ENCODE measurements at regions not wholly inside any gene's neighbourhood (a gene's known extent, or its start where the extent isn't known, plus 50 kb on each side); places are given as distances from the start of the nearest gene placed in this dataset.

- H3K9me3 ChIP-seq (ENCODE audit: control insufficient read depth in 2 of 2, low read length in 2 of 2) = no peaks in the 10 kb centered on the region
- H3K27me3 ChIP-seq (ENCODE audit: control insufficient read depth in 1 of 2, insufficient read depth in 2 of 2, low read length in 2 of 2) = no peaks in the 10 kb centered on the region
- H3K4me3 ChIP-seq (ENCODE audit: low read length in 2 of 2) = no peak overlapping the region
- no peak overlapping the region for H3K27ac ChIP-seq (ENCODE audit: low read length)
- H3K9ac ChIP-seq (ENCODE audit: low read length in 2 of 2) = no peak overlapping the region
- H3K4me1 ChIP-seq (ENCODE audit: control insufficient read depth, insufficient read depth, low read length) = no peaks in the 10 kb centered on the region
- H3K36me3 ChIP-seq (ENCODE audit: control insufficient read depth in 2 of 2, insufficient read depth in 2 of 2, low read length in 2 of 2) = no peaks in the 10 kb centered on the region
Observed at GRCh38 chr10:10213237-10213636, 804.4 kb upstream of the CELF2 start.

GRCh38 chr10:10222304-10222841 is 795.3 kb upstream of the CELF2 start:
- no peaks in the 10 kb centered on the region for H3K4me1 ChIP-seq (ENCODE audit: control insufficient read depth, insufficient read depth, low read length)
- H3K9me3 ChIP-seq (ENCODE audit: control insufficient read depth in 2 of 2, low read length in 2 of 2) = no peaks in the 10 kb centered on the region
- H3K27ac ChIP-seq (ENCODE audit: low read length) = no peak overlapping the region
- no peaks in the 10 kb centered on the region for H3K27me3 ChIP-seq (ENCODE audit: control insufficient read depth in 1 of 2, insufficient read depth in 2 of 2, low read length in 2 of 2)
- no peak overlapping the region for H3K4me3 ChIP-seq (ENCODE audit: low read length in 2 of 2)
- H3K36me3 ChIP-seq (ENCODE audit: control insufficient read depth in 2 of 2, insufficient read depth in 2 of 2, low read length in 2 of 2) = no peaks in the 10 kb centered on the region
- H3K9ac ChIP-seq (ENCODE audit: low read length in 2 of 2) = no peak overlapping the region

- no peaks in the 10 kb centered on the region for H3K4me1 ChIP-seq (ENCODE audit: control insufficient read depth, insufficient read depth, low read length)
- H3K9me3 ChIP-seq (ENCODE audit: control insufficient read depth in 2 of 2, low read length in 2 of 2) = no peaks in the 10 kb centered on the region
- H3K9ac ChIP-seq (ENCODE audit: low read length in 2 of 2) = no peak overlapping the region
- no peak overlapping the region for H3K27ac ChIP-seq (ENCODE audit: low read length)
- H3K4me3 ChIP-seq (ENCODE audit: low read length in 2 of 2) = no peak overlapping the region
- H3K36me3 ChIP-seq (ENCODE audit: control insufficient read depth in 2 of 2, insufficient read depth in 2 of 2, low read length in 2 of 2) = no peaks in the 10 kb centered on the region
- H3K27me3 ChIP-seq (ENCODE audit: control insufficient read depth in 1 of 2, insufficient read depth in 2 of 2, low read length in 2 of 2) = no peaks in the 10 kb centered on the region
Observed at GRCh38 chr10:10223131-10223530, 794.5 kb upstream of the CELF2 start.

- H3K9ac ChIP-seq (ENCODE audit: low read length in 2 of 2) = no peak overlapping the region
- H3K36me3 ChIP-seq (ENCODE audit: control insufficient read depth in 2 of 2, insufficient read depth in 2 of 2, low read length in 2 of 2) = no peaks in the 10 kb centered on the region
- H3K9me3 ChIP-seq (ENCODE audit: control insufficient read depth in 2 of 2, low read length in 2 of 2) = no peaks in the 10 kb centered on the region
- H3K4me1 ChIP-seq (ENCODE audit: control insufficient read depth, insufficient read depth, low read length) = no peaks in the 10 kb centered on the region
- H3K4me3 ChIP-seq (ENCODE audit: low read length in 2 of 2) = no peak overlapping the region
- H3K27me3 ChIP-seq (ENCODE audit: control insufficient read depth in 1 of 2, insufficient read depth in 2 of 2, low read length in 2 of 2) = no peaks in the 10 kb centered on the region
- H3K27ac ChIP-seq (ENCODE audit: low read length) = no peak overlapping the region
Observed at GRCh38 chr10:10225136-10225676, 792.5 kb upstream of the CELF2 start.

- Histone ChIP-seq H3K4me1 (ENCODE audit: control insufficient read depth, insufficient read depth, low read length) (no peaks in the 10 kb centered on the region), H3K9me3 (ENCODE audit: control insufficient read depth in 2 of 2, low read length in 2 of 2) (no peaks in the 10 kb centered on the region), H3K36me3 (ENCODE audit: control insufficient read depth in 2 of 2, insufficient read depth in 2 of 2, low read length in 2 of 2) (no peaks in the 10 kb centered on the region), H3K27ac (ENCODE audit: low read length) (no peak overlapping the region), H3K9ac (ENCODE audit: low read length in 2 of 2) (no peak overlapping the region), H3K4me3 (ENCODE audit: low read length in 2 of 2) (no peak overlapping the region), H3K27me3 (ENCODE audit: control insufficient read depth in 1 of 2, insufficient read depth in 2 of 2, low read length in 2 of 2) (no peaks in the 10 kb centered on the region)
Observed at GRCh38 chr10:10233229-10233628, 784.4 kb upstream of the CELF2 start.

GRCh38 chr10:10235003-10235402 is 782.7 kb upstream of the CELF2 start:
- H3K9ac ChIP-seq (ENCODE audit: low read length in 2 of 2) = no peak overlapping the region

GRCh38 chr10:10247585-10247984 is 770.1 kb upstream of the CELF2 start:
- H3K9me3 ChIP-seq (ENCODE audit: control insufficient read depth in 2 of 2, low read length in 2 of 2) = no peaks in the 10 kb centered on the region
- H3K4me3 ChIP-seq (ENCODE audit: low read length in 2 of 2) = no peak overlapping the region
- no peaks in the 10 kb centered on the region for H3K4me1 ChIP-seq (ENCODE audit: control insufficient read depth, insufficient read depth, low read length)
- no peak overlapping the region for H3K9ac ChIP-seq (ENCODE audit: low read length in 2 of 2)
- H3K27ac ChIP-seq (ENCODE audit: low read length) = no peak overlapping the region
- no peaks in the 10 kb centered on the region for H3K36me3 ChIP-seq (ENCODE audit: control insufficient read depth in 2 of 2, insufficient read depth in 2 of 2, low read length in 2 of 2)
- no peaks in the 10 kb centered on the region for H3K27me3 ChIP-seq (ENCODE audit: control insufficient read depth in 1 of 2, insufficient read depth in 2 of 2, low read length in 2 of 2)

More at GRCh38 chr10:10235003-10235402, 782.7 kb upstream of the CELF2 start:
- Histone ChIP-seq H3K27ac (ENCODE audit: low read length) (no peak overlapping the region), H3K4me3 (ENCODE audit: low read length in 2 of 2) (no peak overlapping the region), H3K27me3 (ENCODE audit: control insufficient read depth in 1 of 2, insufficient read depth in 2 of 2, low read length in 2 of 2) (no peaks in the 10 kb centered on the region), H3K9me3 (ENCODE audit: control insufficient read depth in 2 of 2, low read length in 2 of 2) (no peaks in the 10 kb centered on the region), H3K36me3 (ENCODE audit: control insufficient read depth in 2 of 2, insufficient read depth in 2 of 2, low read length in 2 of 2) (no peaks in the 10 kb centered on the region), H3K4me1 (ENCODE audit: control insufficient read depth, insufficient read depth, low read length) (no peaks in the 10 kb centered on the region)

- Histone ChIP-seq H3K27me3 (ENCODE audit: control insufficient read depth in 1 of 2, insufficient read depth in 2 of 2, low read length in 2 of 2) (no peaks in the 10 kb centered on the region), H3K36me3 (ENCODE audit: control insufficient read depth in 2 of 2, insufficient read depth in 2 of 2, low read length in 2 of 2) (no peaks in the 10 kb centered on the region), H3K9ac (ENCODE audit: low read length in 2 of 2) (no peak overlapping the region), H3K4me3 (ENCODE audit: low read length in 2 of 2) (no peak overlapping the region), H3K4me1 (ENCODE audit: control insufficient read depth, insufficient read depth, low read length) (no peaks in the 10 kb centered on the region), H3K27ac (ENCODE audit: low read length) (no peak overlapping the region), H3K9me3 (ENCODE audit: control insufficient read depth in 2 of 2, low read length in 2 of 2) (peaks cover 4% of the 10 kb centered on the region in 2 donors)
Observed at GRCh38 chr10:10256860-10257259, 760.8 kb upstream of the CELF2 start.

- Histone ChIP-seq H3K27ac (ENCODE audit: low read length) (no peak overlapping the region), H3K9me3 (ENCODE audit: control insufficient read depth in 2 of 2, low read length in 2 of 2) (peaks cover 4% of the 10 kb centered on the region in 2 donors), H3K36me3 (ENCODE audit: control insufficient read depth in 2 of 2, insufficient read depth in 2 of 2, low read length in 2 of 2) (no peaks in the 10 kb centered on the region), H3K9ac (ENCODE audit: low read length in 2 of 2) (no peak overlapping the region), H3K4me1 (ENCODE audit: control insufficient read depth, insufficient read depth, low read length) (no peaks in the 10 kb centered on the region), H3K27me3 (ENCODE audit: control insufficient read depth in 1 of 2, insufficient read depth in 2 of 2, low read length in 2 of 2) (no peaks in the 10 kb centered on the region), H3K4me3 (ENCODE audit: low read length in 2 of 2) (no peak overlapping the region)
Observed at GRCh38 chr10:10259013-10259412, 758.7 kb upstream of the CELF2 start.

GRCh38 chr10:10270126-10271050 is 747.3 kb upstream of the CELF2 start:
- no peaks in the 10 kb centered on the region for H3K27me3 ChIP-seq (ENCODE audit: control insufficient read depth in 1 of 2, insufficient read depth in 2 of 2, low read length in 2 of 2)
- H3K9me3 ChIP-seq (ENCODE audit: control insufficient read depth in 2 of 2, low read length in 2 of 2) = no peaks in the 10 kb centered on the region
- H3K9ac ChIP-seq (ENCODE audit: low read length in 2 of 2) = no peak overlapping the region
- no peaks in the 10 kb centered on the region for H3K36me3 ChIP-seq (ENCODE audit: control insufficient read depth in 2 of 2, insufficient read depth in 2 of 2, low read length in 2 of 2)
- H3K4me1 ChIP-seq (ENCODE audit: control insufficient read depth, insufficient read depth, low read length) = no peaks in the 10 kb centered on the region
- H3K27ac ChIP-seq (ENCODE audit: low read length) = no peak overlapping the region
- no peak overlapping the region for H3K4me3 ChIP-seq (ENCODE audit: low read length in 2 of 2)
